Heart left ventricle (tissue), 16 donors: ENCODE measurements at regions not wholly inside any gene's neighbourhood (a gene's known extent, or its start where the extent isn't known, plus 50 kb on each side); places are given as distances from the start of the nearest gene placed in this dataset.

Experiments used
- ATAC-seq, 4 donors: fragments of 200-7000 bp; cut with Tn5 transposase; one replicate each; pipeline ENCODE4 v1.9.1; 2020 to 2022; ENCODE audit warnings: moderate library complexity in 4 of 4, mild to moderate bottlenecking in 3 of 4, moderate number of reproducible peaks in 1 of 4
- DNase-seq, 5 donors: peaks; one replicate each; pipeline ENCODE4 v3.0.0-alpha.2; 2020
- H3K27ac ChIP-seq, 12 donors: fragments of 200-600 bp; sonication (generic) in 4 of 12; one replicate each; pipeline versions ENCODE4 v1.5.0 to v1.8.0; 2016 to 2022; ENCODE audit warnings: mild to moderate bottlenecking in 2 of 12
- H3K27me3 ChIP-seq, 9 donors: fragments of 200-600 bp; sonication (generic) in 2 of 9; one replicate each; pipeline versions ENCODE4 v1.5.1 to v1.8.0; 2016 to 2022; ENCODE audit warnings: mild to moderate bottlenecking in 3 of 9
- H3K36me3 ChIP-seq, 9 donors: fragments of 200-600 bp; sonication (generic) in 2 of 9; one replicate each; pipeline versions ENCODE4 v1.5.0 to v1.8.0; 2018 to 2022; ENCODE audit warnings: mild to moderate bottlenecking in 2 of 9
- H3K4me1 ChIP-seq, 12 donors: fragments of 200-600 bp; sonication (generic) in 4 of 12; one replicate each; pipeline versions ENCODE4 v1.5.0 to v1.8.0; 2016 to 2022; ENCODE audit warnings: mild to moderate bottlenecking in 3 of 12
- H3K4me3 ChIP-seq, 12 donors: fragments of 200-600 bp; sonication (generic) in 4 of 12; one replicate each; pipeline versions ENCODE4 v1.5.0 to v1.8.0; 2017 to 2022; ENCODE audit warnings: mild to moderate bottlenecking in 9 of 12, moderate library complexity in 4 of 12
- H3K9me3 ChIP-seq, 12 donors: fragments of 200-600 bp; sonication (generic) in 4 of 12; one replicate each; pipeline versions ENCODE4 v1.5.0 to v1.8.0; 2016 to 2022; ENCODE audit warnings: mild to moderate bottlenecking in 1 of 12
- CTCF ChIP-seq, 12 donors: fragments of 200-600 bp; sonication (generic) in 4 of 12; IDR thresholded peaks; one replicate each; pipeline versions ENCODE4 v1.5.0 to v1.8.0; 2018 to 2022; ENCODE audit warnings: antibody characterized with exemption in 12 of 12, mild to moderate bottlenecking in 5 of 12
- POLR2A ChIP-seq, 2 donors: fragments of 450-650 bp; IDR thresholded peaks; one replicate each; pipeline ENCODE4 v1.6.1; 2017; ENCODE audit warnings: antibody characterized with exemption in 2 of 2, mild to moderate bottlenecking in 2 of 2, moderate library complexity in 2 of 2
- WGBS, 4 donors: extraction: QIAGEN DNeasy Blood & Tissue Kit in 2 of 4; methylation state at CpG; one replicate each; pipeline versions ENCODE4 v1.1.5 to v1.1.7; 2013 to 2018; 5-methylcytosine and 5-hydroxymethylcytosine counted together
- intact Hi-C, 10 donors: fragments of 100-400 bp; cut with DNase I; formaldehyde crosslinking; loops; one replicate each; pipeline versions ENCODE4 v1.11.1 to v1.14.2; 2022
- donor health status: ischemic (EF 13 %, LVEDD 7.1; RV severe dilation, severe dysfunction).
- donor health status: healthy with polysubstance abuse.
- donor health status: DM: no; HTN: yes; CAD: no.
- donor health status: DM: no; HTN: no; CAD: no.
- donor health status: ischemic (EF 25% LVEDD 6.9; RV normal size, moderate dysfunction).
- donor health status: ischemic (EF 25% LVEDD 5.7; RV mildly dilated, moderate dysfunction).
- donor health status: healthy.
- donor health status: DM: yes; HTN: yes; CAD: no.
- donor health status: ischemic (EF 35%, LVEDD 5.7; RV mildly dilated, moderate dysfunction).
- donor health status: nonischemic (EF 11% LVEDD 7.7; RV severe dilation, severe dysfunction).
- donor health status: DM: yes; HTN: yes; CAD: no.
- donor health status: PGD.
- donor health status: ischemic (EF 29% LVEDD 5.4; RV normal size, mild dysfunction).
- donor health status: nonischemic (EF 23%, LVEDD 6.1; RV moderate dilation, normal function).

DNA sequence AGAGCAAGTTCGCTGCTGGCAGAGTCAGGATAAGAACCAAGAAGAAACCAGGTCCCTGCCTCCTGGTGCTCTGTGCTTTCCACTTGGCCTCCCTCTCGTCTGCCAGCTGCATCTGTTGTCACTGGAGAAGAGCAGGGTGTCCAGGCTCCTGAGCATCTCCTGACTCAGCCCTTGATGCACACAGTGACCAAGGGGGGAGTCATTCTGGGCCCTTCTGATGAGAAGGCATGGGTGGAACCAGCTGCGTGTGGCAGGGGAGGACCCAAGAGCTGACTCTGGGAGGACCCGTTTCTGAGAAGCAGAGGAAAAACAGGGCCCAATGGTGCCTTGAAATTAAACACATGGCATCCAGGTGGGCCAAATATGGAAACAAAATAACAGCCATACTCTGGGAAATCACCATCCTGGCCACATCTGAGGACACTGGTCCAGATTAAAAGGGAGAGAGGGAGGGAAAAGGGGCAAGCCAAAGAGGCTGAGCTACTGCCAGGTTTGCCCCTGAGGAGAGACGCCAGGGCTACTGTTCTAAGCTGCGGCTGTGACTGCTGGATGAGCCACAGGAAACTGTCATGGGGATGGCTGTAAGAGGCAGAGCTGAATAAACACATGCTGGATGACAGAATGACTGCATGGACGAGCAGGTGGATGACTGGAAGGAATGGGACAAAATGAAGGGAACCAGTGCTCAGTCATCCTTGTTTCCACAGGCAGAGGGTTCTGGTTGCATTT, 58.1 kb upstream of the CA12 start:
- H3K27me3 ChIP-seq = no peaks in the 10 kb centered on the region
- peaks cover 0 to 17% (median 8%) of the 10 kb centered on the region in 12 donors for H3K4me1 ChIP-seq
- DNase-seq (no peak), ATAC-seq (no peak)
- no peak overlapping the region for H3K4me3 ChIP-seq
- no peak overlapping the region for H3K27ac ChIP-seq
- no peaks in the 10 kb centered on the region for H3K9me3 ChIP-seq
- WGBS, 4 donors = 81 to 86% (median 86%) methylated on average over 7 of the region's 7 CpGs
- intact Hi-C loops = no loop called here
- H3K36me3 ChIP-seq = no peaks in the 10 kb centered on the region
- TF ChIP-seq POLR2A (IDR thresholded peaks at IDR 0.05) (no peak), CTCF (IDR thresholded peaks at IDR 0.05) (no peak)

DNA sequence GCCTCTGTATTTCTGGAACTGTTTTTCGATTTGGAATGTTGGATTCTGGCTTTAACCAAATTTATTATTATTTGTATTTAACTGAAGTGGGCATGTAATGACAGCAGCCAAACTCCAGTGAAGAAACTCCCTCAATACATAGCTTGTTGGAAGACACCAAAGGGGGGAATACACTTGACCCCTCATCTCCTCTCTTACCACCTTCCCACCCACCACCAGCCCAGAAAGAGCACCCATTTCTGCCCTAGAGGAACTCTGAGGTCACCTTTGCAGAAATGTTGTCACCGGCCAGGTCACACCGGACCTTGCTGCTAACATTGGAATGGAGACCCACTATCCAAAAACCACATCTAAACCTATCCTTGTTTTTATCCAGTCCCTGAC, 58.6 kb upstream of the CA12 start:
- H3K27ac ChIP-seq = no peak overlapping the region
- H3K9me3 ChIP-seq = no peaks in the 10 kb centered on the region
- peaks cover 0 to 16% (median 8%) of the 10 kb centered on the region in 12 donors for H3K4me1 ChIP-seq
- H3K27me3 ChIP-seq = no peaks in the 10 kb centered on the region
- no peak overlapping the region for H3K4me3 ChIP-seq
- WGBS, 4 donors = 80 to 96% (median 87%) methylated on average over 3 of the region's 3 CpGs
- DNase-seq = no peak
- intact Hi-C loops = no loop called here
- ATAC-seq = no peak
- H3K36me3 ChIP-seq = no peaks in the 10 kb centered on the region
- TF ChIP-seq CTCF (IDR thresholded peaks at IDR 0.05) (no peak), POLR2A (IDR thresholded peaks at IDR 0.05) (no peak)

GRCh38 chr15:63440756-63441155, 59.1 kb upstream of the CA12 start:
- intact Hi-C loops = no loop called here
- H3K4me3 ChIP-seq = no peak overlapping the region
- DNase-seq (no peak), ATAC-seq (no peak)
- 67 to 89% (median 80%) methylated on average over 6 of the region's 6 CpGs for WGBS, 4 donors
- no peaks in the 10 kb centered on the region for H3K36me3 ChIP-seq
- H3K27ac ChIP-seq = no peak overlapping the region
- TF ChIP-seq CTCF (IDR thresholded peaks at IDR 0.05) (no peak), POLR2A (IDR thresholded peaks at IDR 0.05) (no peak)
- no peaks in the 10 kb centered on the region for H3K27me3 ChIP-seq
- peaks cover 0 to 16% (median 8%) of the 10 kb centered on the region in 12 donors for H3K4me1 ChIP-seq
- no peaks in the 10 kb centered on the region for H3K9me3 ChIP-seq

DNA sequence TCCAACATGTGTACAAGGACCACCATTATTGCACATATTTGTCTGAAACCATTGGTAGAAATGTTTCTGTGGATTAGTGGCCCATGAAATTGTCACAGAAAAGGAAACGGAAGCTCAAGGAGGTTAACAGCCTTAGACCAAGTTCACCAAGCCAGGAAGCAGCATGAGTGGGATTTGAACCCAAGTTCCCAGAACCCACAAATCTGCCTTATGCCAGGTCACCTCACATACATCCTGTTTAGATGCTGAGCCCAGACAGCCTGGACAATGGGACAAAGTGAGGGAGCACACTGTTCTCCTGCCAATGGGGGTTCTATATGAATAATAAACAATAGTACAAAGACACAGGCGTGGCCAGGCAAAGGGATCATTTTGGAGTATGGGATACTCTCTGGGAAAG, 59.6 kb upstream of the CA12 start:
- Histone ChIP-seq H3K36me3 (no peaks in the 10 kb centered on the region), H3K4me1 (peaks cover 0 to 13% (median 8%) of the 10 kb centered on the region in 12 donors), H3K27ac (no peak overlapping the region), H3K9me3 (no peaks in the 10 kb centered on the region), H3K4me3 (no peak overlapping the region), H3K27me3 (no peaks in the 10 kb centered on the region)
- no peak for ATAC-seq
- no peak for TF ChIP-seq POLR2A (IDR thresholded peaks at IDR 0.05)
- no peak for TF ChIP-seq CTCF (IDR thresholded peaks at IDR 0.05)
- intact Hi-C loops = no loop called here
- 91 to 100% (median 99%) methylated on average over 2 of the region's 2 CpGs for WGBS, 4 donors
- DNase-seq = no peak
